Stomach (tissue), 4 donors: ENCODE measurements at regions not wholly inside any gene's neighbourhood (a gene's known extent, or its start where the extent isn't known, plus 50 kb on each side); places are given as distances from the start of the nearest gene placed in this dataset.

Experiments
- EP300 ChIP-seq: sonication (generic); formaldehyde crosslinking; IDR thresholded peaks from one replicate; pipeline ENCODE4 v1.6.1; 2017; ENCODE audit warnings: antibody characterized with exemption
- POLR2A ChIP-seq, 4 donors: fragments of 450-650 bp; IDR thresholded peaks; one replicate each; pipeline ENCODE4 v1.6.1; 2016; ENCODE audit warnings: antibody characterized with exemption in 4 of 4, control low read depth in 2 of 4, mild to moderate bottlenecking in 1 of 4, moderate library complexity in 1 of 4
- TF ChIP-seq, protein P1 (sequence below), 7 experiments: fragments of 450-650 bp in 4 of 7; fragments of 200-600 bp in 3 of 7; sonication (generic) in 3 of 7; IDR thresholded peaks; one replicate each; pipeline ENCODE4 v1.5.1; 2016 to 2019; ENCODE audit warnings: antibody characterized with exemption in 7 of 7, control low read depth in 2 of 7, mild to moderate bottlenecking in 1 of 7

DNA sequence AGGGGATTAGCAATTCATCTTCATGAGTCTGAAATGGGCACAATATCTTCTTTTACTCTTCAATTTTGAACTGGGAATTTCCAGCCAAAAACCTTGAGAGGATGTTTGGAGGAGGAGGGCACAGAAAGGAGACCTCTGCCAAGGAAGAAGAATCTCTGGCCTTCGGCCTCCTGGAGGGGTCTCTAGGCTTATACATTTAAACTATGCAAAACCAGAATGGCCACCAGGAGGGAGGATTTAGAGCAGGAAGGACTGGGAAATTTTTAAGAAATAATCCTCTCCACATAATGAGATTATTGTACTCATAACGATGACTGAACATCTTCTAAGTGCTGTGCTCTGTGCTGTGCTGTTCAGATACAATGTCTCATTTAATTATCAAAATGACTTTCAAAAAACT lies 325.9 kb downstream of the NDFIP2 start:
- TF ChIP-seq, protein P1, sequence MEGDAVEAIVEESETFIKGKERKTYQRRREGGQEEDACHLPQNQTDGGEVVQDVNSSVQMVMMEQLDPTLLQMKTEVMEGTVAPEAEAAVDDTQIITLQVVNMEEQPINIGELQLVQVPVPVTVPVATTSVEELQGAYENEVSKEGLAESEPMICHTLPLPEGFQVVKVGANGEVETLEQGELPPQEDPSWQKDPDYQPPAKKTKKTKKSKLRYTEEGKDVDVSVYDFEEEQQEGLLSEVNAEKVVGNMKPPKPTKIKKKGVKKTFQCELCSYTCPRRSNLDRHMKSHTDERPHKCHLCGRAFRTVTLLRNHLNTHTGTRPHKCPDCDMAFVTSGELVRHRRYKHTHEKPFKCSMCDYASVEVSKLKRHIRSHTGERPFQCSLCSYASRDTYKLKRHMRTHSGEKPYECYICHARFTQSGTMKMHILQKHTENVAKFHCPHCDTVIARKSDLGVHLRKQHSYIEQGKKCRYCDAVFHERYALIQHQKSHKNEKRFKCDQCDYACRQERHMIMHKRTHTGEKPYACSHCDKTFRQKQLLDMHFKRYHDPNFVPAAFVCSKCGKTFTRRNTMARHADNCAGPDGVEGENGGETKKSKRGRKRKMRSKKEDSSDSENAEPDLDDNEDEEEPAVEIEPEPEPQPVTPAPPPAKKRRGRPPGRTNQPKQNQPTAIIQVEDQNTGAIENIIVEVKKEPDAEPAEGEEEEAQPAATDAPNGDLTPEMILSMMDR (IDR thresholded peaks at IDR 0.05): no peak
- no peak for TF ChIP-seq POLR2A (IDR thresholded peaks at IDR 0.05)
- no peak for TF ChIP-seq EP300
